HL-60 (cell line): ENCODE measurements at regions not wholly inside any gene's neighbourhood (a gene's known extent, or its start where the extent isn't known, plus 50 kb on each side); places are given as distances from the start of the nearest gene placed in this dataset.
A peak's percentile ranks its signal among the peaks of the same experiment; 100 is the strongest.

Experiments
- DNase-seq, 2 experiments: peaks; one replicate each; pipeline ENCODE4 v3.0.0-alpha.2; 2010 to 2020; ENCODE audit warnings: low read depth in 1 of 2, low spot score in 1 of 2
- H3K27ac ChIP-seq: fragments of 250-450 bp; sonication (Bioruptor Pico); replicated peaks from 2 replicates; pipeline ENCODE4 v1.5.1; 2020; ENCODE audit warnings: mild to moderate bottlenecking, moderate library complexity
- H3K27me3 ChIP-seq: fragments of 250-450 bp; sonication (Bioruptor Pico); 2 replicates; pipeline ENCODE4 v1.5.1; 2021; ENCODE audit warnings: mild to moderate bottlenecking, moderate library complexity; ENCODE audit not compliant: insufficient read depth, poor library complexity, severe bottlenecking
- H3K4me3 ChIP-seq: replicated peaks from 2 replicates; pipeline ENCODE4 v1.5.1; 2011; ENCODE audit warnings: mild to moderate bottlenecking, control low read depth, low read length; ENCODE audit not compliant: insufficient read depth
- GABPA ChIP-seq: IDR thresholded peaks from 2 replicates; pipeline ENCODE4 v1.6.1; 2012; ENCODE audit warnings: low read depth
- POLR2AphosphoS5 ChIP-seq: IDR thresholded peaks from 2 replicates; pipeline ENCODE4 v1.6.1; 2012; ENCODE audit warnings: low read depth
- SPI1 ChIP-seq: IDR thresholded peaks from 2 replicates; pipeline ENCODE4 v1.6.1; 2012; ENCODE audit warnings: low read depth, mild to moderate bottlenecking, borderline replicate concordance
- TF ChIP-seq, protein P1 (sequence below): IDR thresholded peaks from one replicate; pipeline ENCODE4 v1.5.1; 2011; ENCODE audit warnings: low read length, control low read depth, inconsistent platforms; ENCODE audit not compliant: insufficient read depth
- TF ChIP-seq, protein P2 (sequence below): IDR thresholded peaks from 2 replicates; pipeline ENCODE4 v1.6.1; 2012; ENCODE audit warnings: low read depth; ENCODE audit not compliant: insufficient replicate concordance

DNA sequence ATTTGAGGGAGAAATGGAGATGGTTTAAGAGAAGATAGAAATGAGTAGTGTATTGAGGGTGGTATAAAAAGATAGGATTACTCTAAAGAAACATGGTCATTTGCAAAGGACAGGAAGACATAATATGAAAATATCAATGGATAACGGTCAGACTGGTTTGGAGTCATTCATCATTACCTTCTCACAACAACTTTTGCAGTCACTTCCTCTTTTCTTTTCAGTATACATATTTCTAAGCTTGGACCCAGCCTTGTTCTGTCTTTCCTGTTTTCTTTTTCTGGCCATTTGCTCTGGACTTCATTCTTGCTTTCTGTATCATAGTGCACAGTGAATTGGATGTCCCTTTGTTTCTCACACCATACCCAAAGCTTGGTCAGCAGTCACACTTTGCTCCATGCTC lies 966.5 kb upstream of the TYRP1 start:
- H3K27me3 ChIP-seq: no peaks in the 10 kb centered on the region
- no peak overlapping the region for H3K27ac ChIP-seq
- TF ChIP-seq POLR2AphosphoS5: no peak
- TF ChIP-seq GABPA: no peak
- TF ChIP-seq, protein P1, sequence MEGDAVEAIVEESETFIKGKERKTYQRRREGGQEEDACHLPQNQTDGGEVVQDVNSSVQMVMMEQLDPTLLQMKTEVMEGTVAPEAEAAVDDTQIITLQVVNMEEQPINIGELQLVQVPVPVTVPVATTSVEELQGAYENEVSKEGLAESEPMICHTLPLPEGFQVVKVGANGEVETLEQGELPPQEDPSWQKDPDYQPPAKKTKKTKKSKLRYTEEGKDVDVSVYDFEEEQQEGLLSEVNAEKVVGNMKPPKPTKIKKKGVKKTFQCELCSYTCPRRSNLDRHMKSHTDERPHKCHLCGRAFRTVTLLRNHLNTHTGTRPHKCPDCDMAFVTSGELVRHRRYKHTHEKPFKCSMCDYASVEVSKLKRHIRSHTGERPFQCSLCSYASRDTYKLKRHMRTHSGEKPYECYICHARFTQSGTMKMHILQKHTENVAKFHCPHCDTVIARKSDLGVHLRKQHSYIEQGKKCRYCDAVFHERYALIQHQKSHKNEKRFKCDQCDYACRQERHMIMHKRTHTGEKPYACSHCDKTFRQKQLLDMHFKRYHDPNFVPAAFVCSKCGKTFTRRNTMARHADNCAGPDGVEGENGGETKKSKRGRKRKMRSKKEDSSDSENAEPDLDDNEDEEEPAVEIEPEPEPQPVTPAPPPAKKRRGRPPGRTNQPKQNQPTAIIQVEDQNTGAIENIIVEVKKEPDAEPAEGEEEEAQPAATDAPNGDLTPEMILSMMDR: no peak
- TF ChIP-seq SPI1: peak; percentile 82
- DNase-seq: no peak
- no peak overlapping the region for H3K4me3 ChIP-seq

DNA sequence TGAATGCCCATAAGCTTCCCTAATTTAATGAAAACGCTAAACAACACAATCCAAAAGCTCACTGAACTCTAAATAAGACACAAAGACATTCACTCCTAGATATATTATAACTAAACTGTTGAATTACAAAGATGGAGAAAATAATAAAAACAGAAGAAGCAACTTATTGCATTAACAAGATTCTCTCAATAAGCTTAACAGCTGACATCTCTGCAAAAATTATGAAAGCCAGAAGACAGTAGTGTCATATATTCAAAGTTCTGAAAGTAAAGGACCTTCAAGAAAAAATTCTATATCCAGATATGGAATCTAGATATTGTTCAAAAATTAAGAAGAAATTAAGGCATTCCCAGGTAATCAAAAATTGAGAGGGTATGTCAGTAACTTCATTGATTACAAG lies 957.8 kb upstream of the TYRP1 start:
- no peaks in the 10 kb centered on the region for H3K27me3 ChIP-seq
- H3K4me3 ChIP-seq: no peak overlapping the region
- DNase-seq: no peak
- TF ChIP-seq, protein P1: no peak
- no peak for TF ChIP-seq SPI1
- no peak for TF ChIP-seq POLR2AphosphoS5
- no peak for TF ChIP-seq GABPA
- TF ChIP-seq, protein P2, sequence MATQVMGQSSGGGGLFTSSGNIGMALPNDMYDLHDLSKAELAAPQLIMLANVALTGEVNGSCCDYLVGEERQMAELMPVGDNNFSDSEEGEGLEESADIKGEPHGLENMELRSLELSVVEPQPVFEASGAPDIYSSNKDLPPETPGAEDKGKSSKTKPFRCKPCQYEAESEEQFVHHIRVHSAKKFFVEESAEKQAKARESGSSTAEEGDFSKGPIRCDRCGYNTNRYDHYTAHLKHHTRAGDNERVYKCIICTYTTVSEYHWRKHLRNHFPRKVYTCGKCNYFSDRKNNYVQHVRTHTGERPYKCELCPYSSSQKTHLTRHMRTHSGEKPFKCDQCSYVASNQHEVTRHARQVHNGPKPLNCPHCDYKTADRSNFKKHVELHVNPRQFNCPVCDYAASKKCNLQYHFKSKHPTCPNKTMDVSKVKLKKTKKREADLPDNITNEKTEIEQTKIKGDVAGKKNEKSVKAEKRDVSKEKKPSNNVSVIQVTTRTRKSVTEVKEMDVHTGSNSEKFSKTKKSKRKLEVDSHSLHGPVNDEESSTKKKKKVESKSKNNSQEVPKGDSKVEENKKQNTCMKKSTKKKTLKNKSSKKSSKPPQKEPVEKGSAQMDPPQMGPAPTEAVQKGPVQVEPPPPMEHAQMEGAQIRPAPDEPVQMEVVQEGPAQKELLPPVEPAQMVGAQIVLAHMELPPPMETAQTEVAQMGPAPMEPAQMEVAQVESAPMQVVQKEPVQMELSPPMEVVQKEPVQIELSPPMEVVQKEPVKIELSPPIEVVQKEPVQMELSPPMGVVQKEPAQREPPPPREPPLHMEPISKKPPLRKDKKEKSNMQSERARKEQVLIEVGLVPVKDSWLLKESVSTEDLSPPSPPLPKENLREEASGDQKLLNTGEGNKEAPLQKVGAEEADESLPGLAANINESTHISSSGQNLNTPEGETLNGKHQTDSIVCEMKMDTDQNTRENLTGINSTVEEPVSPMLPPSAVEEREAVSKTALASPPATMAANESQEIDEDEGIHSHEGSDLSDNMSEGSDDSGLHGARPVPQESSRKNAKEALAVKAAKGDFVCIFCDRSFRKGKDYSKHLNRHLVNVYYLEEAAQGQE: no peak
- no peak overlapping the region for H3K27ac ChIP-seq

DNA sequence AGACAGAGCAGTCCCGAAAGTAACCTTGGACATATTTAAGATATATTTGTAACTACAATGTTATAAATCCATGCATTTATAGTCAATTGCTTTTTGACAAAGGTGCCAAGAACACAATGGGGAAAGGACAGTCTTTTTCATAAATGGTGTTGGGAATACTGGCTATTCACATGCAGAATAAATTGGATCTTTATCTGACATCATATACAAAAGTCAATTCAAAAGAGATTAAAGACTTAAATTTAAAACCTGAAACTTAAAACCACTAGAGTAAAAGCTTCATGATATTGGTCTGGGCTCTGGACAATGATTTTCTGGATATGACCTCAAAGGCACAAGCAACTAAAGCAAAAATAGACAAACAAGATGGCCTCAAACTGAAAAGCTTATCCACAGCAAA lies 950.7 kb upstream of the TYRP1 start:
- TF ChIP-seq, protein P2: no peak
- TF ChIP-seq, protein P1: no peak
- no peak for TF ChIP-seq GABPA
- TF ChIP-seq POLR2AphosphoS5: no peak
- TF ChIP-seq SPI1: no peak

DNA sequence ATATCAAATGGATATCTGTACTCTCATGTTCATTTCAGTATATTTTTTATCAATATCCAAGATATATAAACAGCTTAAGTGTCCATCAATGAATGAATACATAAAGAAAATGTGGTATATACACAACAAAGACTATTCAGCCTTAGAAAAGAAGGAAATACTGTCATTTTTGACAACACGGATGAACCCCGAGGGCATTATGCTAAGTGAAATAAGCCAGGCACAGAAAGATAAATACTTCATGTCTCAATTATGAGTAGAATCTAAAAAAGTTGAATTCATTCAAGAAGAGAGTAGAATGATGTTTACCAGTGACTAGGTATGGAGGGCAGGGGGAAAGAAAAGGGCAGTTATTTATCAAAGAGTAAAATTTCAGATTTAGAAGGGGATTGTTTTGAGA lies 949.8 kb upstream of the TYRP1 start:
- TF ChIP-seq, protein P2: no peak
- TF ChIP-seq, protein P1: no peak
- DNase-seq: no peak
- no peaks in the 10 kb centered on the region for H3K27me3 ChIP-seq
- H3K27ac ChIP-seq: no peak overlapping the region
- H3K4me3 ChIP-seq: no peak overlapping the region

More for the DNA sequence above, 950.7 kb upstream of the TYRP1 start:
- no peak overlapping the region for H3K4me3 ChIP-seq
- H3K27me3 ChIP-seq: no peaks in the 10 kb centered on the region
- DNase-seq: no peak
- H3K27ac ChIP-seq: no peak overlapping the region
